Gastroesophageal sphincter (tissue), 4 donors: ENCODE measurements at regions not wholly inside any gene's neighbourhood (a gene's known extent, or its start where the extent isn't known, plus 50 kb on each side); places are given as distances from the start of the nearest gene placed in this dataset.

Experiments
- ATAC-seq: fragments of 150-250 bp; one replicate; pipeline ENCODE4 v1.9.1; 2016; ENCODE audit warnings: mild to moderate bottlenecking, moderate library complexity
- H3K27ac ChIP-seq, 4 donors: fragments of 200-600 bp; sonication (generic) in 3 of 4; 1 replicate in 3 of 4; 2 replicates in 1 of 4; pipeline ENCODE4 v1.5.1; 2016 to 2019
- H3K27me3 ChIP-seq: fragments of 200-600 bp; sonication (generic); one replicate; pipeline ENCODE4 v1.5.1; 2019
- H3K36me3 ChIP-seq, 2 donors: fragments of 200-600 bp; sonication (generic); one replicate each; pipeline ENCODE4 v1.5.1; 2019; ENCODE audit warnings: control low read depth in 1 of 2
- H3K4me1 ChIP-seq, 3 donors: fragments of 200-600 bp; sonication (generic); 1 replicate in 2 of 3; 2 replicates in 1 of 3; pipeline ENCODE4 v1.5.1; 2016 to 2019; ENCODE audit warnings: control low read depth in 2 of 3
- H3K4me3 ChIP-seq, 2 donors: fragments of 200-600 bp; sonication (generic); one replicate each; pipeline ENCODE4 v1.5.1; 2019; ENCODE audit warnings: mild to moderate bottlenecking in 1 of 2, moderate library complexity in 1 of 2
- H3K9me3 ChIP-seq, 3 donors: fragments of 200-600 bp; sonication (generic); one replicate each; pipeline ENCODE4 v1.5.1; 2017 to 2019; ENCODE audit warnings: control low read depth in 2 of 3
- CTCF ChIP-seq, 4 experiments: fragments of 200-600 bp in 2 of 4; fragments of 450-650 bp in 2 of 4; sonication (generic) in 1 of 4; IDR thresholded peaks; one replicate each; pipeline ENCODE4 v1.5.1; 2017 to 2019; ENCODE audit warnings: antibody characterized with exemption in 4 of 4, mild to moderate bottlenecking in 2 of 4, moderate library complexity in 2 of 4
- EP300 ChIP-seq: sonication (generic); formaldehyde crosslinking; IDR thresholded peaks from one replicate; pipeline ENCODE4 v1.6.1; 2017; ENCODE audit warnings: antibody characterized with exemption, mild to moderate bottlenecking
- POLR2A ChIP-seq, 2 donors: fragments of 450-650 bp; IDR thresholded peaks; one replicate each; pipeline ENCODE4 v1.6.1; 2017; ENCODE audit warnings: antibody characterized with exemption in 2 of 2, mild to moderate bottlenecking in 2 of 2, moderate library complexity in 1 of 2
- POLR2AphosphoS5 ChIP-seq: sonication (generic); formaldehyde crosslinking; IDR thresholded peaks from one replicate; pipeline ENCODE4 v1.6.1; 2017; ENCODE audit warnings: antibody characterized with exemption
- WGBS, 2 donors: methylation state at CpG; one replicate each; pipeline ENCODE4 v1.1.5; 2018; ENCODE audit warnings: low coverage in 1 of 2; 5-methylcytosine and 5-hydroxymethylcytosine counted together

DNA sequence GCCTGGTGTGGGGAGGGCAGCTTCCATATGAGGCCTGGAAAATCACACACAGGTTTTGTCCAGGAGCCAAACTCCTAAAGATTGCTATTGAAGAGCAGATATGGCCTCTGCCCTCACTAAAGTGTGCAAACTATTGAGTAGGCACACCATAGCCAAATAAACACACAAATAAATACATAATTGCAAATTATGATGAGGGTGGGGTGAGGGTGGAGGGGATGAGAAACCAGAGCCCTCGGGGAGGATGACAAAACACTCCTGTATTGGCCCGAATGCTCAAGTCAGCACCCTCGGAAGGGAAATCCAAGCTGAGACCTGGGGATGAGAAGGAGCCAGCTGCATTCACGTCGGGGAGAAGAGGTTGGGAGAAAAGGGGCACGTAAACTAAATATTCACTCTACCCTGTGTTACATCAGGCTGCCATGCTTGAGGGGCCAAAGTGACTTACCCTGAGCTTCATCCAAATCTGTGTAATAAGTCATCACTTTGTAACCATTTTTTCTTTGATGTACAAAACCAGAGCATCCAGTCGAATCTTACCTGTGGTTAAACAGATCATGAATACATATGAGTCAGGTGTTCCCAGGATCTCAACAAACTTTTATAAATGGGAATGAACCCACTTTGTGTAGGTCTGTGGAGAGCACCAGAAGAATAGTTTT, 73.9 kb upstream of the PCSK1 start:
- WGBS, 2 donors: 79 to 82% methylated on average over 7 of the region's 7 CpGs
- no peak for ATAC-seq
- Histone ChIP-seq H3K4me3 (no peak overlapping the region), H3K9me3 (no peaks in the 10 kb centered on the region), H3K27me3 (no peaks in the 10 kb centered on the region), H3K4me1 (no peaks in the 10 kb centered on the region), H3K36me3 (no peaks in the 10 kb centered on the region), H3K27ac (no peak overlapping the region)
- TF ChIP-seq POLR2AphosphoS5: no peak
- TF ChIP-seq POLR2A (IDR thresholded peaks at IDR 0.05): no peak
- no peak for TF ChIP-seq EP300
- TF ChIP-seq CTCF (IDR thresholded peaks at IDR 0.05): no peak

DNA sequence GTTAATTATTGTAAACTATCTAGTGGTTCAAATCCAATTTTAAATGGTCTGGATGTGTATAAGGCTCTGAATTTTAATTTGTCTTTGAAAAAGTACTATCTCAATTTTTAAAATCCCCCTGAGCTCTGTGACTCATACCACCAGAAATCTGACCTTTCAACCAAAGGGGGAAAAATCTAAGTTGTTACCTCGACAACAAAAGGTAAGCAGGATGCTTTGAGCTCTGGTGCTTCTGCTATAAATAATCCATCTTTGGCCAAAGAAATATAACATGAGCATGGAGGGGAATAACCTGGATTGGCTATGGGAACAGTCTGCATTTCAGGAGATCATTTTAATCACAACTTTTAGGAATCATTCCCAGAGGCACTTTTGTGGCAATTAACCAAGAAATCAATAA, 76.3 kb upstream of the PCSK1 start:
- no peaks in the 10 kb centered on the region for H3K27me3 ChIP-seq
- no peak for TF ChIP-seq EP300
- TF ChIP-seq POLR2AphosphoS5: no peak
- no peak for TF ChIP-seq POLR2A (IDR thresholded peaks at IDR 0.05)
- TF ChIP-seq CTCF (IDR thresholded peaks at IDR 0.05): no peak
- H3K27ac ChIP-seq: no peak overlapping the region
- H3K36me3 ChIP-seq: no peaks in the 10 kb centered on the region
- H3K4me1 ChIP-seq: no peaks in the 10 kb centered on the region
- no peak overlapping the region for H3K4me3 ChIP-seq
- ATAC-seq: no peak
- 0% methylated on average over 1 of the region's 1 CpG for WGBS, 2 donors
- no peaks in the 10 kb centered on the region for H3K9me3 ChIP-seq

DNA sequence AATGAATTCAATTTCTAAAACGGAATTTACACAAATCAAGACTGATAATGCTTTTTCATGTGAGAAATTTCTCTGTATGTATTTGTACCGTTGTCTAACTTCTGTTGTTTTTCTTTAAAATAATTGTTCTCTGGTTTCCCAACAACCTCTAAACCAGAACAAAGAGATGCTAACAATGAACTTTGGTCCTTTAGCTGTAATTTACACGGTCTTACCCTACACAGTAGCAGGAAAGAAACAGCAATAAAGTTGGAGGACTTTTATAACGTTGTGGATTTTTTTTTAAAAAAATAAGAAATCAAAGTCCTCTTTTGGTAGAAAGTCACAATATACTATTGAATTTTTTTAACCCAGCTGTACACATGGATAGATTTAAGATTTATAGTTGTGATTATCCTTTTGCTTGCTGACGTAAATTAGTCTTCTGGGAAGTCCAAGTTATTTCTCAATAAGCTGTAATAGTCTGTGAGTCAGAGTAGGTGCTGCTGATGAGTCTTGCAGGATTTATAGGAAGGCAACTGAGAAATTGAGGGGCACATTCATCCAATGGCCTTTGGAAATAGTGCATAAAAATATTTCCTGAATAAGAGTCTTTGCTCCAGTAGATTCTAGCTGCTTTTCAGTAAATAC, 76.8 kb upstream of the PCSK1 start:
- Histone ChIP-seq H3K9me3 (no peaks in the 10 kb centered on the region), H3K27ac (no peak overlapping the region), H3K4me1 (no peaks in the 10 kb centered on the region), H3K4me3 (no peak overlapping the region), H3K36me3 (no peaks in the 10 kb centered on the region), H3K27me3 (no peaks in the 10 kb centered on the region)
- TF ChIP-seq EP300: no peak
- peak; percentile 52 for TF ChIP-seq POLR2AphosphoS5
- no peak for TF ChIP-seq POLR2A (IDR thresholded peaks at IDR 0.05)
- TF ChIP-seq CTCF (IDR thresholded peaks at IDR 0.05): no peak
- ATAC-seq: peak; percentile 85
- 65 to 73% methylated on average over 5 of the region's 5 CpGs for WGBS, 2 donors

GRCh38 chr5:96516631-96517071, 83.6 kb upstream of the PCSK1 start:
- peak; percentile 61 for ATAC-seq
- no peaks in the 10 kb centered on the region for H3K9me3 ChIP-seq
- peak overlapping the region in 1 of 2 donors; percentile 12 for H3K4me3 ChIP-seq
- 9 to 15% methylated on average over 6 of the region's 6 CpGs for WGBS, 2 donors
- H3K27ac ChIP-seq: peak overlapping the region in 3 of 4 donors; percentile 40 to 64 (median 55)
- peaks cover 8 to 21% (median 9%) of the 10 kb centered on the region in 3 donors for H3K4me1 ChIP-seq
- no peaks in the 10 kb centered on the region for H3K27me3 ChIP-seq
- H3K36me3 ChIP-seq: no peaks in the 10 kb centered on the region
- no peak for TF ChIP-seq CTCF (IDR thresholded peaks at IDR 0.05)
- TF ChIP-seq POLR2AphosphoS5: no peak
- no peak for TF ChIP-seq POLR2A (IDR thresholded peaks at IDR 0.05)
- TF ChIP-seq EP300: no peak

DNA sequence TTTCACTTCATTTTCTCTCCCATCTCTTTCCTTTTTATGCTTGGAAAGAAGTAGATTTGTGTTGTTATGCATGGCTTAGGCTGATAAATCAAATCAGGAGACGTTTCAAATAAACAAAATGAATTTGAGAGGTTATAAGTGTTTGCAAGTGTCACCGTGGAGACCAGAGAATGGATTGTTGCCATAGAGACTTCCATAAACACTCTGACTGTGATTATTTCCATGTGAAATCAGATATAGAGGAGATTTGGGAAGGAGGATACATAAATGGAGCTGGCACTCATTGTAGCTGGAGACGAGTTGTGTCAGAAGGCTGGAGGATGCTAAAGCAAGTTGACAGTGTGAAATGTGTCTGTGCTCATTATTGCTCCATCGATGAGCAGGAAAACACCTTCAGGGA, 84.2 kb upstream of the PCSK1 start:
- no peak for ATAC-seq
- Histone ChIP-seq H3K4me3 (no peak overlapping the region), H3K27me3 (no peaks in the 10 kb centered on the region), H3K4me1 (peaks cover 8 to 21% (median 9%) of the 10 kb centered on the region in 3 donors), H3K36me3 (no peaks in the 10 kb centered on the region), H3K27ac (peak overlapping the region in 2 of 4 donors; percentile 37 to 55), H3K9me3 (no peaks in the 10 kb centered on the region)
- WGBS, 2 donors: 4 to 24% methylated on average over 3 to 4 of the region's 4 CpGs
- TF ChIP-seq EP300 (no peak), POLR2A (IDR thresholded peaks at IDR 0.05) (no peak), CTCF (IDR thresholded peaks at IDR 0.05) (no peak), POLR2AphosphoS5 (no peak)
